ENCODE measurements at regions not wholly inside any gene's neighbourhood (a gene's known extent, or its start where the extent isn't known, plus 50 kb on each side); places are given as distances from the start of the nearest gene placed in this dataset.

- Histone ChIP-seq H3F3A (ENCODE audit: insufficient read depth, low read length) (no peaks in the 10 kb centered on the region), H3K36me3 (ENCODE audit: insufficient read depth, low read length) (no peaks in the 10 kb centered on the region), H3K27me3 (ENCODE audit: insufficient read depth, low read length) (no peaks in the 10 kb centered on the region), H3K9me2 (ENCODE audit: low read depth, low read length) (no peaks in the 10 kb centered on the region), H3K27ac (ENCODE audit: low read depth, low read length, poor library complexity, severe bottlenecking) (no peak overlapping the region), H2AFZ (ENCODE audit: low read length) (no peak overlapping the region), H3K9me3 (ENCODE audit: low read length) (no peaks in the 10 kb centered on the region), H4K20me1 (ENCODE audit: insufficient read depth, low read length) (no peaks in the 10 kb centered on the region), H3K4me1 (ENCODE audit: insufficient read depth, low read length, severe bottlenecking) (no peaks in the 10 kb centered on the region), H3K4me2 (ENCODE audit: low read length) (no peak overlapping the region), H3K4me3 (ENCODE audit: low read depth, low read length, poor library complexity, severe bottlenecking) (no peak overlapping the region), H3K79me2 (ENCODE audit: insufficient read depth, low read length) (no peaks in the 10 kb centered on the region), H3K9ac (ENCODE audit: low read length) (no peak overlapping the region)
- no peak for TF ChIP-seq EZH2 (IDR thresholded peaks at IDR 0.05; ENCODE audit: borderline replicate concordance, low read length)
- TF ChIP-seq CTCF (IDR thresholded peaks at IDR 0.05; ENCODE audit: low read length) = no peak
Observed at GRCh38 chr6:4582506-4583417, 193.4 kb upstream of the CDYL start.

- Histone ChIP-seq H3F3A (ENCODE audit: insufficient read depth, low read length) (no peaks in the 10 kb centered on the region), H4K20me1 (ENCODE audit: insufficient read depth, low read length) (no peaks in the 10 kb centered on the region), H3K27ac (ENCODE audit: low read depth, low read length, poor library complexity, severe bottlenecking) (no peak overlapping the region), H3K4me2 (ENCODE audit: low read length) (no peak overlapping the region), H3K9ac (ENCODE audit: low read length) (no peak overlapping the region), H3K27me3 (ENCODE audit: insufficient read depth, low read length) (no peaks in the 10 kb centered on the region), H3K36me3 (ENCODE audit: insufficient read depth, low read length) (no peaks in the 10 kb centered on the region), H3K9me3 (ENCODE audit: low read length) (no peaks in the 10 kb centered on the region), H2AFZ (ENCODE audit: low read length) (no peak overlapping the region), H3K4me1 (ENCODE audit: insufficient read depth, low read length, severe bottlenecking) (no peaks in the 10 kb centered on the region), H3K79me2 (ENCODE audit: insufficient read depth, low read length) (no peaks in the 10 kb centered on the region), H3K9me2 (ENCODE audit: low read depth, low read length) (no peaks in the 10 kb centered on the region), H3K4me3 (ENCODE audit: low read depth, low read length, poor library complexity, severe bottlenecking) (no peak overlapping the region)
- TF ChIP-seq EZH2 (IDR thresholded peaks at IDR 0.05; ENCODE audit: borderline replicate concordance, low read length) (no peak), CTCF (IDR thresholded peaks at IDR 0.05; ENCODE audit: low read length) (no peak)
Observed at GRCh38 chr6:4581468-4582385, 194.5 kb upstream of the CDYL start.

DNA sequence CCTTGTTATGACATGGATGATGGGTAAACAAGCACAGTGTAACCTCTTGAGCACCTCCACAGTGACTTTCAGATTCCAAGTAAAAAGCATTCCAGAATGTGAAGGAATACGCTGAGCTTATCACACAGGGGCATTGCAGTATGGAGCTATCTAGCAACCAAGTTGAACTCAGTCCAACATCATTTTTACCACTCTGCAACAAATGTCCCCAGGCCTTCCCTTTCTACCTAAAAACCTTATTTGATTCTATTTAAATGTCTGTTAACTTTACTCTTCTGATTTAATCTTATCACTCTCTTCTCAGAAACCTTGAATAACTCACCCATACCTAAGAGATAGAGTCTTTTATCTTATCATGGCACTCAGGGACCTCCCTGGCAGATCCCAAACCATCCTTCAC is 195.8 kb upstream of the CDYL start:
- H3K27ac ChIP-seq (ENCODE audit: low read depth, low read length, poor library complexity, severe bottlenecking) = no peak overlapping the region
- H3K4me2 ChIP-seq (ENCODE audit: low read length) = no peak overlapping the region
- H3F3A ChIP-seq (ENCODE audit: insufficient read depth, low read length) = no peaks in the 10 kb centered on the region
- H3K4me1 ChIP-seq (ENCODE audit: insufficient read depth, low read length, severe bottlenecking) = no peaks in the 10 kb centered on the region
- H3K9me3 ChIP-seq (ENCODE audit: low read length) = no peaks in the 10 kb centered on the region
- no peaks in the 10 kb centered on the region for H3K27me3 ChIP-seq (ENCODE audit: insufficient read depth, low read length)
- no peaks in the 10 kb centered on the region for H3K79me2 ChIP-seq (ENCODE audit: insufficient read depth, low read length)
- H3K36me3 ChIP-seq (ENCODE audit: insufficient read depth, low read length) = no peaks in the 10 kb centered on the region
- TF ChIP-seq CTCF (IDR thresholded peaks at IDR 0.05; ENCODE audit: low read length) = no peak
- TF ChIP-seq EZH2 (IDR thresholded peaks at IDR 0.05; ENCODE audit: borderline replicate concordance, low read length) = no peak
- no peak overlapping the region for H3K4me3 ChIP-seq (ENCODE audit: low read depth, low read length, poor library complexity, severe bottlenecking)
- no peak overlapping the region for H2AFZ ChIP-seq (ENCODE audit: low read length)
- H4K20me1 ChIP-seq (ENCODE audit: insufficient read depth, low read length) = no peaks in the 10 kb centered on the region
- H3K9me2 ChIP-seq (ENCODE audit: low read depth, low read length) = no peaks in the 10 kb centered on the region
- H3K9ac ChIP-seq (ENCODE audit: low read length) = no peak overlapping the region

Data from OCI-LY1 (cell line).